Suprapubic skin (tissue), 4 donors: ENCODE measurements at regions not wholly inside any gene's neighbourhood (a gene's known extent, or its start where the extent isn't known, plus 50 kb on each side); places are given as distances from the start of the nearest gene placed in this dataset.

Source experiments
- DNase-seq, 2 donors: peaks; one replicate each; pipeline ENCODE4 v3.0.0-alpha.2; 2019; ENCODE audit warnings: low spot score in 2 of 2
- H3K27ac ChIP-seq: fragments of 200-600 bp; sonication (generic); one replicate; pipeline ENCODE4 v1.5.1; 2019
- H3K27me3 ChIP-seq: fragments of 200-600 bp; sonication (generic); one replicate; pipeline ENCODE4 v1.5.1; 2019
- H3K36me3 ChIP-seq: fragments of 200-600 bp; sonication (generic); one replicate; pipeline ENCODE4 v1.5.1; 2019
- H3K4me1 ChIP-seq: fragments of 200-600 bp; sonication (generic); one replicate; pipeline ENCODE4 v1.5.1; 2019
- H3K4me3 ChIP-seq: fragments of 200-600 bp; sonication (generic); one replicate; pipeline ENCODE4 v1.5.1; 2019; ENCODE audit warnings: mild to moderate bottlenecking
- H3K9me3 ChIP-seq: fragments of 200-600 bp; sonication (generic); one replicate; pipeline ENCODE4 v1.5.1; 2019
- EP300 ChIP-seq: sonication (generic); formaldehyde crosslinking; IDR thresholded peaks from one replicate; pipeline ENCODE4 v1.6.1; 2017; ENCODE audit warnings: antibody characterized with exemption
- POLR2A ChIP-seq, 2 donors: fragments of 450-650 bp; IDR thresholded peaks; one replicate each; pipeline ENCODE4 v1.6.1; 2017; ENCODE audit warnings: antibody characterized with exemption in 2 of 2, mild to moderate bottlenecking in 2 of 2, moderate library complexity in 2 of 2
- POLR2AphosphoS5 ChIP-seq, 3 donors: sonication (generic); formaldehyde crosslinking; IDR thresholded peaks; one replicate each; pipeline ENCODE4 v1.6.1; 2017; ENCODE audit warnings: antibody characterized with exemption in 3 of 3
- WGBS: methylation state at CpG from one replicate; pipeline ENCODE4 v1.1.5; 2018; 5-methylcytosine and 5-hydroxymethylcytosine counted together
- TF ChIP-seq, protein P1 (sequence below), 2 donors: fragments of 200-600 bp in 1 of 2; fragments of 450-650 bp in 1 of 2; sonication (generic) in 1 of 2; IDR thresholded peaks; one replicate each; pipeline ENCODE4 v1.5.1; 2016 to 2019; ENCODE audit warnings: antibody characterized with exemption in 2 of 2, mild to moderate bottlenecking in 1 of 2, moderate library complexity in 1 of 2

GRCh38 chr10:10327934-10328333 is 689.7 kb upstream of the CELF2 start:
- Histone ChIP-seq H3K27me3 (no peaks in the 10 kb centered on the region), H3K36me3 (no peaks in the 10 kb centered on the region), H3K27ac (no peak overlapping the region), H3K4me1 (no peaks in the 10 kb centered on the region), H3K9me3 (no peaks in the 10 kb centered on the region), H3K4me3 (no peak overlapping the region)
- WGBS: 82% methylated on average over 4 of the region's 4 CpGs
- TF ChIP-seq EP300: no peak
- no peak for TF ChIP-seq POLR2A (IDR thresholded peaks at IDR 0.05)
- DNase-seq: no peak

- H3K27me3 ChIP-seq: no peaks in the 10 kb centered on the region
- 50% methylated on average over 5 of the region's 5 CpGs for WGBS
- no peak for TF ChIP-seq EP300
- TF ChIP-seq POLR2A (IDR thresholded peaks at IDR 0.05): no peak
- TF ChIP-seq, protein P1, sequence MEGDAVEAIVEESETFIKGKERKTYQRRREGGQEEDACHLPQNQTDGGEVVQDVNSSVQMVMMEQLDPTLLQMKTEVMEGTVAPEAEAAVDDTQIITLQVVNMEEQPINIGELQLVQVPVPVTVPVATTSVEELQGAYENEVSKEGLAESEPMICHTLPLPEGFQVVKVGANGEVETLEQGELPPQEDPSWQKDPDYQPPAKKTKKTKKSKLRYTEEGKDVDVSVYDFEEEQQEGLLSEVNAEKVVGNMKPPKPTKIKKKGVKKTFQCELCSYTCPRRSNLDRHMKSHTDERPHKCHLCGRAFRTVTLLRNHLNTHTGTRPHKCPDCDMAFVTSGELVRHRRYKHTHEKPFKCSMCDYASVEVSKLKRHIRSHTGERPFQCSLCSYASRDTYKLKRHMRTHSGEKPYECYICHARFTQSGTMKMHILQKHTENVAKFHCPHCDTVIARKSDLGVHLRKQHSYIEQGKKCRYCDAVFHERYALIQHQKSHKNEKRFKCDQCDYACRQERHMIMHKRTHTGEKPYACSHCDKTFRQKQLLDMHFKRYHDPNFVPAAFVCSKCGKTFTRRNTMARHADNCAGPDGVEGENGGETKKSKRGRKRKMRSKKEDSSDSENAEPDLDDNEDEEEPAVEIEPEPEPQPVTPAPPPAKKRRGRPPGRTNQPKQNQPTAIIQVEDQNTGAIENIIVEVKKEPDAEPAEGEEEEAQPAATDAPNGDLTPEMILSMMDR (IDR thresholded peaks at IDR 0.05): no peak
- TF ChIP-seq POLR2AphosphoS5 (IDR thresholded peaks at IDR 0.05): no peak
Observed at GRCh38 chr10:10330418-10330817, 687.3 kb upstream of the CELF2 start.

DNA sequence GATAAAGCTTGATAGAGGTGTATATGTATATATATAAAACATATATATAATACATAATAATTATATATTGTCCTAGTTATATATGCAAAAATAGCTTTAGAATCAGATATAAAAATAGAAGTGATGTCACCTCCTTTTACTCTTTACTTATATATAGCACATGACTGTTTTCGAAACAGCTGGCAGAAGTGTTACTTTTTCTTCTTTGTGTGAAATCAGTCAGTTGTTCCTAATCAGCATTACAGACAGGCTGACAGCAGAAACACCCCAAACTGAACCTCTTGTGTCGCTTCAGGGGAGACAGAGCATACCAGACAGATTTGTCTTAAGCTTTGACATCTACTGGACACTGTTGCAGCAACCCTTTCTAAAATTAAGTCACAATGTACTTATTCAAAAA is 684.9 kb upstream of the CELF2 start:
- no peak overlapping the region for H3K4me3 ChIP-seq
- H3K9me3 ChIP-seq: no peaks in the 10 kb centered on the region
- no peaks in the 10 kb centered on the region for H3K27me3 ChIP-seq
- DNase-seq: no peak
- H3K36me3 ChIP-seq: no peaks in the 10 kb centered on the region
- 64% methylated on average over 2 of the region's 2 CpGs for WGBS
- H3K27ac ChIP-seq: no peak overlapping the region
- no peak for TF ChIP-seq POLR2A (IDR thresholded peaks at IDR 0.05)
- TF ChIP-seq, protein P1 (IDR thresholded peaks at IDR 0.05): no peak
- TF ChIP-seq EP300: no peak
- TF ChIP-seq POLR2AphosphoS5 (IDR thresholded peaks at IDR 0.05): no peak
- no peaks in the 10 kb centered on the region for H3K4me1 ChIP-seq

More at GRCh38 chr10:10330418-10330817, 687.3 kb upstream of the CELF2 start:
- no peaks in the 10 kb centered on the region for H3K9me3 ChIP-seq
- no peak overlapping the region for H3K27ac ChIP-seq
- H3K36me3 ChIP-seq: no peaks in the 10 kb centered on the region
- DNase-seq: no peak
- H3K4me1 ChIP-seq: no peaks in the 10 kb centered on the region
- no peak overlapping the region for H3K4me3 ChIP-seq

- Histone ChIP-seq H3K36me3 (no peaks in the 10 kb centered on the region), H3K4me3 (no peak overlapping the region), H3K9me3 (no peaks in the 10 kb centered on the region), H3K27ac (no peak overlapping the region), H3K4me1 (no peaks in the 10 kb centered on the region), H3K27me3 (no peaks in the 10 kb centered on the region)
- DNase-seq: no peak
- TF ChIP-seq, protein P1 (IDR thresholded peaks at IDR 0.05): no peak
- TF ChIP-seq POLR2AphosphoS5 (IDR thresholded peaks at IDR 0.05) (no peak), POLR2A (IDR thresholded peaks at IDR 0.05) (no peak), EP300 (no peak)
- WGBS: 84% methylated on average over 4 of the region's 4 CpGs
Observed at GRCh38 chr10:10333622-10334021, 684.0 kb upstream of the CELF2 start.

- no peak for DNase-seq
- Histone ChIP-seq H3K4me3 (no peak overlapping the region), H3K36me3 (no peaks in the 10 kb centered on the region), H3K9me3 (no peaks in the 10 kb centered on the region), H3K27ac (no peak overlapping the region), H3K27me3 (no peaks in the 10 kb centered on the region), H3K4me1 (no peaks in the 10 kb centered on the region)
- WGBS: 83% methylated on average over 5 of the region's 5 CpGs
- no peak for TF ChIP-seq POLR2AphosphoS5 (IDR thresholded peaks at IDR 0.05)
- TF ChIP-seq, protein P1 (IDR thresholded peaks at IDR 0.05): no peak
- TF ChIP-seq POLR2A (IDR thresholded peaks at IDR 0.05): no peak
- TF ChIP-seq EP300: no peak
Observed at GRCh38 chr10:10338339-10338738, 679.3 kb upstream of the CELF2 start.
